ENCODE measurements at regions not wholly inside any gene's neighbourhood (a gene's known extent, or its start where the extent isn't known, plus 50 kb on each side); places are given as distances from the start of the nearest gene placed in this dataset.

GRCh38 chr3:190768891-190769290, 93.6 kb downstream of the GMNC start (continued):
- TF ChIP-seq HDAC2 (IDR thresholded peaks at IDR 0.05; ENCODE audit: borderline replicate concordance in 1 of 2, low read depth in 2 of 2, low read length in 2 of 2) (no peak), JUND (IDR thresholded peaks at IDR 0.05; ENCODE audit: low read length) (no peak), RFX5 (IDR thresholded peaks at IDR 0.05; ENCODE audit: borderline replicate concordance, low read depth, low read length) (no peak), TAF7 (optimal IDR thresholded peaks at IDR 0.05; ENCODE audit: borderline replicate concordance, low read depth, low read length) (no peak), PHF8 (conservative IDR thresholded peaks at IDR 0.05; ENCODE audit: low read depth, low read length) (no peak), KDM4A (IDR thresholded peaks at IDR 0.05; ENCODE audit: low read depth, low read length, severe bottlenecking) (no peak), ATF2 (IDR thresholded peaks at IDR 0.05; ENCODE audit: low read length) (no peak)

All from H1 (cell line).